OCI-M2 (cell line): ENCODE measurements at regions not wholly inside any gene's neighbourhood (a gene's known extent, or its start where the extent isn't known, plus 50 kb on each side); places are given as distances from the start of the nearest gene placed in this dataset.
"Not testable (repeated sequence)": the region's sequence is repeated elsewhere in the genome, so short reads cannot be mapped to it uniquely, and the experiment has no call there.

Experiments used
- DNase-seq: peaks from one replicate; lab custom pipeline; 2025; ENCODE audit not compliant: unreplicated experiment; lab: John Stamatoyannopoulos, UW

DNA sequence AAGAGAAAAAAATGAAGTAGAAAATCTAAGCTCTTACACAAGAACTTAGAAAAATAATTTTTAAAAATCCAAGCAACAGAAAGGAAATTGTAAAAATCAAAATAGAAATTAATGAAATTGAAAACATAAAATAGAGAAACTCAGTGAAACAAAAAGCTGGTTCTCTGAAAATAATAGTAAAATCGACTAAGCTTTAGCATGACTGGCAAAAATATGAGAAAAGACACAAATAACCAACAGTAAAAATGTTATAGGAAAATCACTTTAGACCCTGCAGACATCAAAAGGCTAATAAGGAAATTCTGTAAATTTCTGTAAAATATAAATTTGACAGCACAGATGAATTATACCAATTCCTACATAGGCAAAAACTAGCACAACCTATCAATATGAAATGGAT is 768.9 kb upstream of the LRRTM1 start:
- no peak for DNase-seq

DNA sequence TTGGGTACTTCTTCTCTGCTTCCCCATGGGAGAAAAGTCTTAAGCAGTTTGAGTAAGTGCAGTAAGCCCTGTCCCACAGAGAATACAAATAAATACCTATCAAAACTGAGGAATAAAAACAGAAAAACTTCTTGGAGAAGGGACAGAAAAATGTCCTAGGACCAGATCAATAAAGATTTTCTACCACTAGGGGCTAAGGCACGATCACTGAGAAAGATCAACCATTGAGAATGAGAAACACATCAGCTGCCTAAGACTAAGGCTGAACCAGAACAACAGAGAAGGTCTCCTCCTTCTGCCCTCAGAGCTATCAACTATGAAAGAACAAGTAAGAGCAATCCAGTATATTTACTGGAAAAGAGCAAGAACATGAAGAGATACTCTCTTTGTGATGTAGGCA is 763.6 kb upstream of the LRRTM1 start:
- no peak for DNase-seq

DNA sequence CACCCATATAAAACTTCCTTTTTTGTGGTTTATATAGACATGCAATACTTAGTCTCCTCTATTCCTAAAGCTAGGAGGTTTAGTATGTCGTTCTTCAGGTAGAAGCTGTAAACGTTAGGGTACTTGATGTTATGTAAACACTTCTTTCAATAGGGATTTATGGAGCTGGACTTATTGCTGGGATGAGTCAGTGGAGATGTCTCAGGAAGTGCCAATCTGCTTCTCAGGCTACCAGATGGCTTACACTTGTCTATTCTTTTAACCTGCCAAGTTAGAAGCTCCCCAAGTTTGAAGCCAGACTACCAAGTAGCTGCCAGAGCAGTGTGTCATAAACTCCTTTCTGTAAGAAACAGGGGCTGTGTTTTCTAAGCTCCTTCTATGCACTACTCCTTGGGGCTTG is 756.5 kb upstream of the LRRTM1 start:
- DNase-seq = no peak

DNA sequence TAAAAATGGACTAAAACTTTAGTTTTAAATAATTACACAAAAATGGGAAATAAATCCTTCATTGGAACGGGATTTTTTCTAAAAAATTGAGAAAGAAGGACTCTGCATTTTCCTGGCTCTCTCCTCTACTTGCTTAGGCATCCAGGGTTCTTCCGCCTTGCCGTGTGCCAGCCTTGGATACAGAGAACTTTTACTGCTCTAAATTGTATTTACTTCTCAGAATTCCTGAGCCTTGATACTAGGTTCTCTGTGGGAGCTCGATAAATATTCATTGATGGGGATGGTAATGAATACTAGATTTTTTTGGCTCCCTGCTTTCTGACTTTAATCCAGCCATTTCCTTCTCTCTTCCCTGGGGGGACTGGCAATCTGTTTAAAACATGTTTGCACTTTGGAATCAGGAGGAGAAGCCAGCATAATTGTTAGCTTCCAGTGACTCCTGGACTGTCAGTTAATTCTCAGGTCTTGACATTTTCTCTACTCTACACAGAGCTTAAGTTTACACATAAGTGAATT is 746.1 kb upstream of the LRRTM1 start:
- DNase-seq = no peak

DNA sequence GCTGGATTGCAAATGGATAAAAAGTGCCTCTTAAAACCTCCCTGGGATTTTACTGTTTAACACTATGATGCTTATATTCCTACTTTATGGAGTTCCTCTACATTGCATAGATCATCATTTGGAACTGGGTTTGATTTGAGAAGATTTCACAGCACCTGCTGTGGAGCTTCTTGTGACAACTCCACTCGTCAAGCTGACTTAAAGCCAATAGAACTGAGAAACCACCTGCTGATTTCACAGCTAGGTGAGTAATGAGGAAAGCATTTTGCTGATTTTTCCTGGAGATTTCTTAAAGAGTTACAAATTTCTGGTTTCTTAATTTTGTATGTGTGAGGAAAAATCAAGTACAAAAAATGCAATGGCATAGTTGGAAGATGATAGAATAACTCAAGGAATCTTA is 739.1 kb upstream of the LRRTM1 start:
- DNase-seq = no peak

DNA sequence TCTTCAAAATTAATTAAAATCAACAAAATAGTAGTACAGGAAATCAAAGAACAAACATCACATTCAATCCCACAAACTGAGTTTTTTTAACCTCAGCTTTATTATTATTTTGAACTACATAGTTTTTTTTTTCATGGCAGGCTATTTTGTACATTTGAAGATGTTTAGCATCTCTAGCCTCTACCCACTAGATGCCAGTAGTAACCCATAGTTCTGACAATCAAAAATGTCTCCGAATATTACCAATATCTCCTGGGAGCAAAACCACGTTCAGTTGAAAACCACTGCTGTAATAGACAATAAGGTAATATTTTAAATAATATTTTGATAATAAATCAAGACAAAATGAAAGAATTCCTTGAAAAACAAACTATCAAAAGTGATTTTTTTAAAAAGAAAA is 702.6 kb upstream of the LRRTM1 start:
- no peak for DNase-seq

DNA sequence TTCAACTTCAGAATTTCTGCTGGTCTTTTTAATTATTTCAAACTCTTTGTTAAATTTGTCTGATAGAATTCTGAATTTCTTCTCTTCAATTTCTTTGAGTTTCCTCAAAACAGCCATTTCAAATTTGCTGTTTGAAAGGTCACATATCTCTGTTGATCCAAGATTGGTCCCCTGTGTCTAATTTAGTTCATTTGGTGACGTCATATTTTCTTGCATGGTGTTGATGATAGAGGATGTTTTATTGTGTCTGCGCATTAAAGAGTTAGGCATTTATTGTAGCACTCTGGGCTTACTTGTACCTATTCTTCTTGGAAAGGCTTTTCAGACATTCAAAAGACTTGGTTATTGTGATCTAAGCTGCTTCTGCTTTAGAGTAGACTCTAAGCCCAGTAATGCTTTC is 698.4 kb upstream of the LRRTM1 start:
- DNase-seq = no peak

DNA sequence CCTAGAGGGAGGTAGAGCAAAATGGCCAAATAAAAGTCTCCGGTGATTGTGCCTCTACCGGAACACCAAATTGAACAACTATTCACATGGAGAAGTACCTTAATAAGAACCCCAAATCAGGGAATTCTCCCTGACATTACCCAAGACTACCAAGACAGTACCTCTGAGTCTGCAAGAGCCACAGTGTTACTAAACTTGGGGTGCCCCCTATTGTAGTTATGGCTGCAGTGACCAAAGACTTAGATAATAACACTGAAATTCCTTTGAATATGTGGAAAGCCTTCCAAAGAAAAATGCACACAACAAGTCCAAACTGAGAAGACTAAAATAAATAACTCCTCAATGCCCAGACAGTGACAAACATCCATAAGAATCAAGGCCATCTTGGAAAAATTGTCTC is 682.9 kb upstream of the LRRTM1 start:
- DNase-seq = no peak

DNA sequence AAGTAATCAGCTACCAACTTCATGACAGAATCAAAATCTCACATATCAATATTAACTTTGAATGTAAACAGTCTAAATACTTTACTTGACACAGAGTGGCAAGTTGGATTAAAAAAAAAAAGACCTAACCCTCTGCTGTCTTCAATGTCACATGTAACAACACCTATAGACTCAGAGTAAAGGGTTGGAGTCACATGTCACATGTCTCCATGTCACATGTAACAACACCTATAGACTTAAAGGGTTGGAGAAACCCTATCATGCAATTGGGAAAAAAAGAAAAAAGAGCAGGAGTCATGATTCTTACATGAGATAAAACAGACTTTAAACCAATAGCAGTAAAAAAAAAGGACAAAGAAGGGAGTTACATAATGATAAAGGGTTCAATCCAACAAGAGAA is 665.3 kb upstream of the LRRTM1 start:
- no peak for DNase-seq

DNA sequence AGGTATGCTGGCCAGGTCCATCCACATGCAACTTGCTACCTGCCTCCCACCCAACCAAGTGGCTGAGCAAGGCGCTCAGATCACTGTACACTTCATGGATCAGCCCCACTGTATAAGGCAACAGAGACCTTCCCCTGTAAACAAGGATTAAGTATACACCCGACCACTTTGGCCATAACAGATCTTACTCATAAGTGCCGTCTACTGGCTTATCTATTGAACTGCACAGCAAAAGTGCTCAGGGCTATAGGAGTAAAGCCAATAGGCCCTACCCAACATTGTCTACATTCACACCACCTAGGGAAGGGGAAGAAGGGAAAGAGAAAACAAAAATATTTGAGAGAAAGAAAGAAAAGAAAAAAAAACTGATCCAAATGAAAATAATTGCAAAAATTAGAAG is 663.9 kb upstream of the LRRTM1 start:
- no peak for DNase-seq

DNA sequence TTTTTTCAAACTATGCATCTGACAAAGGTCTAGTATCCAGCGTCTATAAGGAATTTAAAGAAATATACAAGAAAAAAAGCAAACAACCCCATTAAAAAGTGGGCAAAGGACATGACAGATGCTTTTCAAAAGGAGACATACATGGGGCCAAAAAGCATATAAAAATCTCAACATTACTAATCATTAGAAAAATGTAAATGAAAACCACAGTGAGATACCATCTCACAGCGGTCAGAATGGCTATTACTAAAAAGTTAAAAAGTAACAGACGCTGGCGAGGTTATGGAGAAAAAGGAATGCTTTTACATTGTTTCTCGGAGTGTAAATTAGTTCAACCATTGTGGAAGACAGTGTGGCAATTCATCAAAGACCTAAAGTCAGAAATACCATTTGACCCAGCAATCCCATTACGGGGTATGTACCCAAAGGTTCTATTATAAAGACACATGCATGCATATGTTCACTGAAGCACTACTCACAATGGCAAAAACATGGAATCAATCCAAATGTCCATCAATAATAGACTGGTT is 643.1 kb upstream of the LRRTM1 start:
- no peak for DNase-seq

DNA sequence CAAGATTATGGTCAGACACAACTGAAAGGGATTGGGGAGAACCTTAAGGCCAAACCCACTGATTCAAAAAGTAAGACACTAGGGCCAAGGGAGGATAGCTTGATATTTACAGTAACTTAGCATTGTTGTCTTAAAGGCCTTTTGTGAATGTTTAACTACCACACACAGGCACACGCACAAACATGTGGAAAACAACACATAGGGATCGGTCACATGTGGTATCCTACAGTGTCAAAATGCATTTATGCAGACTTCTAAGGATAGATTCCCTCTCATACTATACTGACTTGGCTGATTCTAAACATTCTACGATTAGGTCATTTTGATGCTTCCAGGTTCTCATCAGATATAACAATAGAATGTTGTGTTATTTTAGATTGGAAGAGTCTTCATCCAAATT is 638.9 kb upstream of the LRRTM1 start:
- no peak for DNase-seq

DNA sequence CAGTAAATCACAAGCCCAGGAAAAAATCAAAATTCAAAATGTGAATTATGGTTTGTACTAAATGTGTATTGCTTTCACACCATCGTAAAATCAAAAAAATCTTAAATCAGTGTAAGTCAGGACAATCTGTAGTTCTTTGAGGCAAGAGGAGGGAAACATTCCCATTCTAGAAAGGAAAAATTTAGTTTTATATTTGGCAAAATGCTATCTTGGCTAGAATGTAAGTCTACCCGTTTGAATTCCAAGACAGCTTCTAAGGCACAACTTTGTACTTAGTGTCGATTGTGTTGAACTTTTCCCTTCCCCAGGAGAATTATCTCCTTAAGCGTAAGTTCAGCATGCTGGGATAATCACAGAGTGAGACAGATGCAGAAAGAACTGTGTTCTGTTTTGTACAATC is 638.2 kb upstream of the LRRTM1 start:
- no peak for DNase-seq

DNA sequence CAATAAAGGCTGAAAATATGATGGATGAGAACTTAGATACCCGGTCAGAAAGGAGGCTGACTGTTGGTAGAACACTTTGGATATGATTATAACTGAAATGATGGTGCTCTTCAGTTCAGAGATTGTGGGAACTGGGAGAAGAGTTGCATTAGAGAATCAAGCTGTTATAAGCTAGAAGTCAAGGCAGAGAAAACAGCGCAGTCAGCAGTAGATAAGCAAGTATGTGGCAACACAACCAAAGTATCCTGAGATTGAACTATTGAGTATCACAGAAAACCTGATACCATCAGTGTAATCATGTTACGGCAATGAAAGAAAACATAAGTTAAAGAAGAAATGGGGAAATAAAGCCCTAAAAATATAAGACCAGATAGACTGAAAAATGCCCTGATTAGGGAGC is 633.9 kb upstream of the LRRTM1 start:
- no peak for DNase-seq

DNA sequence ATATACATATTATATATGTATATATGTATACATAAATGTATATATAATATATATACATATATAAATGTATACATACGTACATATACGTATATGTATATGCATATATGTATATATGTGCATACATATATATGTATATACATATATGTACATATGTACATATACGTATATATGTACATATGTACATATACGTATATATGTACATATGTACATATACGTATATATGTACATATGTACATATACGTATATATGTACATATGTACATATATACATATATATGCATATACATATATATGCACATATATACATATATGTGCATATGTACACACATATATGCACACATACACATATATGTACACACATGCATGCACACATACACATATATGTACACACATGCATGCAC is 627.3 kb upstream of the LRRTM1 start:
- not testable (repeated sequence) for DNase-seq

DNA sequence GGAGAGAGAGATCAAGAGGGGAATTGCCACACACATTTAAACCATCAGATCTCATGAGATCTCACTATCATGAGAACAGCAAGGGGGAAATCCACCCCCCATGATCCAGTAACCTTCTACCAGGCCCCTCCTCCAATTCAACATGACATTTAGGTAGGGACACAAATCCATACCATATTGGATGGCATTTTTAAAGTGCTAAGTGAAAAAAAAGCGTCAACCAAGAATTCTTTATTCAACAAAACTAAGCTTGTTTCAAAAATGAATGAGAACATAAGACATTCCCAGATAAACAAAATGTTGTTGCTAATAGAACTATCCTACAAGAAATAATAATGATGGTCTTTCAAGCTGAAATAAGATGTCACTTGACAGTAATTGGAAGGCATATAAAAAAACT is 626.2 kb upstream of the LRRTM1 start:
- DNase-seq = no peak

DNA sequence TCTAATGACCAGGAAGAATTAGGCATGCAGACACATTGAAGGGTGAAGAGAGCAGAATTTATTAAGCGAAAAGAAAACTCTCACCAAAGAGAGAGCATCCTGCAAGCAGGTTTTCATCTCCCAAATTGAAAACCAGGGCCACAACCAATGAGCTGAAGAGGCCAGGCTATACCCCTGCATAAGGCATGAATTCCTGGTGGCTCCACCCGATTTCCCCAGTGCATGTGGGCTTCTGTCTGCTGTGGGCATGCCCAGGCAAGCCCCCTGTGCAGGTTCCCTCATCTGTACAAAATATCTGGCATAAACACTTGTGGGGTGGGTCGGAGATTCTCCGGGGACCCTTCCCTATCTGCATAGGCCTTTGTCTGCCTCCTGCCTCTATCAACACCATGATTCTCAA is 621.6 kb upstream of the LRRTM1 start:
- DNase-seq = no peak

DNA sequence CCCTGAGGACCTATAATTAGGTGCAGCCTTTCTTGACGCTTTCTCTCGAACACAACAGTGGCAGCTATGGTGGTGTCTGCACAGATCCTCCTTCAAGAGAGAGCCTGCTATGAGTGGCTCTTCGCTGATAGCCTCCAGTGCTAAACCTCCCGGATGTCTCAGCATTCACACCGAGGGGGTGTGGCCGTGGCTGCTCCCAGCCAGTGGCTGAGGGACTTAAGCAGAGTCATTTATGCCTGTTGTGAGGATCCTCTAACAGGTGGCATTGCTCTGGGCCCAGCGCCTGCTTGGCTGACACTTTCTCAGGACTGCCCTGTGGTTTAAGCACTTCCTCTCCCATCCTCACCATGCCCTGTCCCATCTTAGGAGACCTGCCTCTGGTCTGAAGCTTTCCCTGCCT is 592.0 kb upstream of the LRRTM1 start:
- DNase-seq = no peak

DNA sequence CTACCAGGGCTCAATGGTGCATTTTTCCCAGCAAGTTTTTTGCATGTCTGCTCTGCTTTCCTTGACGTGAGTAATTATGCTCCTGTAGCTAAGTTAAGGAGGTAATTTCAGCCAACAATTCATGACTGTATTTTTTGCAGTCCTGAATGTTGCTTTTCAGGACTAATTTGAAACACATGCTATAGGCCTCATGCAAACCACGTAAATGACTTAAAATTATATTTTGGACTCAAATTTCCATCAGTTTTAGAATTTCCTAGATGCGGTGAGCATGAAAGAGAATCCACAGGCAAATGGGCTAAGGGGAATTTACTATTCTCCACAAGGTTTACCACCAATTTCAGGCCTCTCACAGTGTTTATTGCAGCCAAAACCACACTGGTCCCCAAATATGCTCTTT is 589.9 kb upstream of the LRRTM1 start:
- DNase-seq = no peak

DNA sequence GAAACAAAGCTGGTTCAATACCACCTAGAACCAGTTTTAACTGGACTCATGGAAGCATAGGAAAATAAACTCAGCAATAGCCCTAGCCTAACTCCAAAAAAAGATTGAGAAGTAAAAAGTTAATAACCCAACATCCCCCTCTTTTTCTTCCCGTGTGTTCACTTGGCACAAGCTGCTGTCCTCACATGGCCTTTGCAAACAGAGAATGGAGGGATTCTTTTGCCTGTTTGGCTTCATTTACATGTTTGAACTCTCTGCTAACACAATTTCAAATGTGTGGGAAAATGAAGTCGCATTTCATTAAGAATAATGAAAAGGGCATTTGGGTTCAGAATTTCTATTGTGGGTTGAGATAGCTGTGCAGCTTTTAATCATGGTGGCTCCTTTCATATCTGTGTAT is 589.2 kb upstream of the LRRTM1 start:
- no peak for DNase-seq

DNA sequence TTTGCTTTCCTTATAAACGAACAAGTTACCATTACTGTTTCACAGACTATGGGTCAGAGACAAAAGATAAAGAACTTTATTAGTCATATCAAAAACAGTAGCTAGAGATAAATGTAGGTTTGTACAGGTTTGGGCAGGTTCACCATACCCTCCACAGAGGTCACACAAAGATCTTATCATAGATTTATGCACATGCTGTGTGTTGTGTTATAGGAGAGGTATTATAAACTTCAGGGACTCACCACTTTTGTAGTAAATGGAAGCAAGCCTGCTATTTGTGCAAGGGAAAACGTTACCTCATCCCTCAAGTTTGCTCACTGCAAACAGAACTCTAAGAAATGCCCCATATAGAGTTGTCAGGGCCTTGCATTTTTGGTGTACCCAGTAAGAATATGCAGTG is 584.5 kb upstream of the LRRTM1 start:
- no peak for DNase-seq

DNA sequence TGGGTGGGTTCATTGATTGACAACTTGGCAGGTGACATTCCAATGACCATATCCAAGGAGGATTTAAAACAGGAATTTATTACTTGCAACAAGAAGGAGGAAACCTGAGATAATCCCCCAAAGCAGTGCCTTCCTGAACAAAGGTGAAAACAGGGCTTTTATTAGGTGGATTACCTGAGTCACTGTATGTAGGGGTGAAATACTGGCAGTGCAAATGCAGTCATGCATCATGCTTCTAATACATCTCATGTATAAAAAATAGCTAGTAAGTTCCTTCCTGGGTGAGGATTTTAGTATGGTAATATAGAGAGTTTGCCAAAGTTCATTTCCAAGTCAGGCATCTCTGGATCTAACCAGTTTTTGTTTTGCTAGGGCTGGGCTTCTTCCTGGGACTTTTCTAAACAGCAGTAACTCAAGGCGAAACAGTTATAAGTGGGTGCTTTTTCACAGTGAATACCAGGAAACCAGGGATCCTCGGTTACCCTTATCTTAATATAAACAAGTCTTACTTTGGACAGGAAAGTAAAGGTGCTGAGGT is 583.4 kb upstream of the LRRTM1 start:
- no peak for DNase-seq

DNA sequence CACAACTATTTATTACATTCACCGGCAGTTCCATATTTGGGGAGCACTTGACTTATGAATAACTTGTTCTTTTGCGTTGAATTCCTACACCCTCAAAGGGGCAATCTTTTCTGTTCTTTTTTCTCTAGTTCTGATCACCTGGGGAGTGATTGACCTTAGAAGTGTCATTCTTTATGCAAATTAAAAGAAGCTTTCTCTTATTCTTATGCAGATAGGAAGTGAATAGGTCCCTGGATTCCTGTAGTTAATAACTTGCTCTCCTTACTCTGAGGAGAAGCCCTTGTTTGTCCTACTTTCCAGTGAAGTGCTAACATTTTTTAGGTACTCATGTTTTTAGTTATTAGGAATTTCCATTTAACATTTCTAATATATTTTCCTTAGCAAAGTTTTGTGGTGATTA is 569.8 kb upstream of the LRRTM1 start:
- DNase-seq = no peak
